DND-41 (cell line): ENCODE measurements at regions not wholly inside any gene's neighbourhood (a gene's known extent, or its start where the extent isn't known, plus 50 kb on each side); places are given as distances from the start of the nearest gene placed in this dataset.

Experiments
- EZH2 ChIP-seq: IDR thresholded peaks from 3 replicates; pipeline ENCODE4 v1.6.1; 2012; ENCODE audit warnings: borderline replicate concordance, low read depth, mild to moderate bottlenecking, moderate library complexity, low read length, inconsistent platforms; ENCODE audit not compliant: severe bottlenecking
- TF ChIP-seq, protein P1 (sequence below): IDR thresholded peaks from 2 replicates; pipeline ENCODE4 v1.5.1; 2012; ENCODE audit warnings: borderline replicate concordance, low read length, moderate library complexity, mild to moderate bottlenecking; ENCODE audit not compliant: poor library complexity, severe bottlenecking; ENCODE audit errors: extremely low read depth

DNA sequence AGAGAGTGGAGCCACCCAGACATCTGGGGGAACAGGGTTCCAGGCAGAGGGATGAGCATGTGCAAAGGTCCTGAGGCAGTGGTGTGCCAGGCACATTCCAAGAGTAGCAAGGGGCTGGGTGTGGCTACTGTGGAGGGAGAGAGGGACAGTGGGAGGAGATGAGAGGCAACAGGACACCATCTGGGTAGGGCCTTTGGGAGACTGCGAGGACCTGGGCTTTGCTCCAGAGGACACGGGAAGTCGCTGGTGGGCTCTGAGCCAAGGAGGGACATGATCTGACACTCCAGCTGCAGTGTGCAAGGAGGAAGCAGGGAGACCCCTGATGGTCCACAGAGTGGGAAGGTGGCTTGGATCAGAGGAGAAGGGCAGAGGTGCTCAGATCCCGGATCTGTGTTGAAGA lies 56.7 kb upstream of the MED9 start:
- TF ChIP-seq EZH2, result no peak
- TF ChIP-seq, protein P1, sequence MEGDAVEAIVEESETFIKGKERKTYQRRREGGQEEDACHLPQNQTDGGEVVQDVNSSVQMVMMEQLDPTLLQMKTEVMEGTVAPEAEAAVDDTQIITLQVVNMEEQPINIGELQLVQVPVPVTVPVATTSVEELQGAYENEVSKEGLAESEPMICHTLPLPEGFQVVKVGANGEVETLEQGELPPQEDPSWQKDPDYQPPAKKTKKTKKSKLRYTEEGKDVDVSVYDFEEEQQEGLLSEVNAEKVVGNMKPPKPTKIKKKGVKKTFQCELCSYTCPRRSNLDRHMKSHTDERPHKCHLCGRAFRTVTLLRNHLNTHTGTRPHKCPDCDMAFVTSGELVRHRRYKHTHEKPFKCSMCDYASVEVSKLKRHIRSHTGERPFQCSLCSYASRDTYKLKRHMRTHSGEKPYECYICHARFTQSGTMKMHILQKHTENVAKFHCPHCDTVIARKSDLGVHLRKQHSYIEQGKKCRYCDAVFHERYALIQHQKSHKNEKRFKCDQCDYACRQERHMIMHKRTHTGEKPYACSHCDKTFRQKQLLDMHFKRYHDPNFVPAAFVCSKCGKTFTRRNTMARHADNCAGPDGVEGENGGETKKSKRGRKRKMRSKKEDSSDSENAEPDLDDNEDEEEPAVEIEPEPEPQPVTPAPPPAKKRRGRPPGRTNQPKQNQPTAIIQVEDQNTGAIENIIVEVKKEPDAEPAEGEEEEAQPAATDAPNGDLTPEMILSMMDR, result no peak
